HCT116 (cell line): ENCODE measurements at regions not wholly inside any gene's neighbourhood (a gene's known extent, or its start where the extent isn't known, plus 50 kb on each side); places are given as distances from the start of the nearest gene placed in this dataset.

Experiments used
- ATAC-seq: fragments of 200-7000 bp; cut with Tn5 transposase; 2 replicates; pipeline ENCODE4 v1.9.1; 2020; ENCODE audit warnings: mild to moderate bottlenecking, moderate library complexity
- BruUV-seq: library from RNA; stranded (reverse); fragments of 400-500 nt; replicated peaks from 2 replicates; lab custom pipeline; 2021; lab: Mats Ljungman, UMichigan
- CTCF ChIA-PET: fragments of 300-600 bp; sonication (Branson Sonifier 250); formaldehyde crosslinking; loops from one replicate; lab custom pipeline; 2021; ENCODE audit warnings: antibody characterized with exemption; lab: Charles Lee
- POLR2A ChIA-PET: fragments of 300-600, 350-600 bp; sonication (Branson Sonifier 250); formaldehyde crosslinking; loops from one replicate; lab custom pipeline; 2021; ENCODE audit warnings: antibody characterized with exemption; lab: Charles Lee
- RAD21 ChIA-PET, 2 experiments: fragments of 300-600 bp; sonication (Branson Sonifier 250); formaldehyde crosslinking; loops; one replicate each; lab custom pipeline; 2023; ENCODE audit warnings: low total read pairs in 2 of 2; ENCODE audit not compliant: uncharacterized antibody in 2 of 2, unreplicated experiment in 2 of 2, low non-redundant PET in 1 of 2; lab: Charles Lee
- DNase-seq: peaks from one replicate; pipeline ENCODE4 v3.0.0-alpha.2; 2010; ENCODE audit warnings: low read depth, low spot score
- H2AFZ ChIP-seq: fragments of 200-600 bp; shearing (Covaris generic), sonication (generic); 2 replicates; pipeline ENCODE4 v1.6.1; 2017; ENCODE audit warnings: low read depth, mixed run types, mixed read lengths, antibody characterized with exemption, low read length; ENCODE audit not compliant: poor library complexity, severe bottlenecking
- H3K27ac ChIP-seq: 2 replicates; pipeline ENCODE4 v1.5.1; 2012; ENCODE audit warnings: low read depth, low read length
- H3K27me3 ChIP-seq: fragments of 200-600 bp; sonication (generic); 2 replicates; pipeline ENCODE4 v1.6.1; 2016; ENCODE audit warnings: mixed run types, low read length, mixed read lengths; ENCODE audit not compliant: insufficient read depth
- H3K36me3 ChIP-seq, 2 experiments: fragments of 200-500 bp in 1 of 2; fragments of 200-600 bp in 1 of 2; sonication (Bioruptor generic) in 1 of 2; sonication (generic) in 1 of 2; 2 replicates each; pipeline versions ENCODE4 v1.5.1 to v1.6.1; 2014 to 2016; ENCODE audit warnings: low read length in 2 of 2, inconsistent platforms in 1 of 2, mixed read lengths in 1 of 2, mixed run types in 1 of 2; ENCODE audit not compliant: insufficient read depth in 2 of 2, control insufficient read depth in 1 of 2
- H3K4me1 ChIP-seq, 2 experiments: fragments of 200-600 bp in 1 of 2; sonication (generic) in 1 of 2; 2 replicates each; pipeline versions ENCODE4 v1.5.1 to v1.6.1; 2012 to 2017; ENCODE audit warnings: low read length in 2 of 2, inconsistent platforms in 1 of 2, mild to moderate bottlenecking in 1 of 2, mixed read lengths in 1 of 2, mixed run types in 1 of 2, moderate library complexity in 1 of 2; ENCODE audit not compliant: insufficient read depth in 2 of 2, control insufficient read depth in 1 of 2
- H3K4me2 ChIP-seq: fragments of 200-600 bp; sonication (generic); 2 replicates; pipeline ENCODE4 v1.6.1; 2017; ENCODE audit warnings: mixed run types, low read length, mixed read lengths
- H3K4me3 ChIP-seq, 2 experiments: fragments of 200-600 bp in 1 of 2; sonication (generic) in 1 of 2; replicated peaks in 1 of 2; 2 replicates each; pipeline ENCODE4 v1.5.1; 2011 to 2016; ENCODE audit warnings: low read length in 2 of 2, control low read depth in 1 of 2, low read depth in 1 of 2, mild to moderate bottlenecking in 1 of 2, mixed read lengths in 1 of 2, mixed run types in 1 of 2
- H3K79me2 ChIP-seq: fragments of 200-600 bp; sonication (generic); 2 replicates; pipeline ENCODE4 v1.6.1; 2017; ENCODE audit warnings: mild to moderate bottlenecking, mixed run types, low read length, moderate library complexity, mixed read lengths; ENCODE audit not compliant: insufficient read depth
- H3K9ac ChIP-seq: fragments of 200-600 bp; sonication (generic); 2 replicates; pipeline ENCODE4 v1.6.1; 2016; ENCODE audit warnings: low read length, mixed read lengths
- H3K9me2 ChIP-seq: fragments of 200-600 bp; sonication (generic), shearing (Covaris generic); 2 replicates; pipeline ENCODE4 v1.6.1; 2017; ENCODE audit warnings: mixed run types, mild to moderate bottlenecking, moderate library complexity; ENCODE audit not compliant: insufficient read depth
- H3K9me3 ChIP-seq, 2 experiments: fragments of 200-500 bp in 1 of 2; fragments of 200-600 bp in 1 of 2; sonication (Bioruptor generic) in 1 of 2; sonication (generic) in 1 of 2; 2 replicates each; pipeline ENCODE4 v1.6.1; 2014 to 2017; ENCODE audit warnings: low read length in 2 of 2, mixed read lengths in 2 of 2, inconsistent platforms in 1 of 2, low read depth in 1 of 2, mild to moderate bottlenecking in 1 of 2, mixed run types in 1 of 2, moderate library complexity in 1 of 2; ENCODE audit not compliant: control insufficient read depth in 1 of 2, insufficient read depth in 1 of 2
- H4K20me1 ChIP-seq: fragments of 200-600 bp; sonication (generic), shearing (Covaris generic); 2 replicates; pipeline ENCODE4 v1.6.1; 2017; ENCODE audit warnings: mixed run types, mild to moderate bottlenecking, moderate library complexity; ENCODE audit not compliant: insufficient read depth
- ATF3 ChIP-seq: IDR thresholded peaks from 2 replicates; pipeline ENCODE4 v1.6.1; 2012
- CEBPB ChIP-seq: IDR thresholded peaks from 2 replicates; pipeline ENCODE4 v1.6.1; 2012; ENCODE audit warnings: low read depth
- CTCF ChIP-seq, 3 experiments: fragments of 200-600 bp in 1 of 3; sonication (generic) in 1 of 3; IDR thresholded peaks in 2 of 3; conservative IDR thresholded peaks in 1 of 3; 2 replicates each; pipeline ENCODE4 v1.5.1; 2012 to 2017; ENCODE audit warnings: low read depth in 2 of 3, low read length in 2 of 3, antibody characterized with exemption in 1 of 3, borderline replicate concordance in 1 of 3, control low read depth in 1 of 3, mild to moderate bottlenecking in 1 of 3, mixed read lengths in 1 of 3, mixed run types in 1 of 3, moderate library complexity in 1 of 3; ENCODE audit not compliant: insufficient read depth in 1 of 3
- ELF1 ChIP-seq: IDR thresholded peaks from 2 replicates; pipeline ENCODE4 v1.6.1; 2012; ENCODE audit warnings: low read depth, borderline replicate concordance
- JUND ChIP-seq: IDR thresholded peaks from 2 replicates; pipeline ENCODE4 v1.6.1; 2012
- MAX ChIP-seq: IDR thresholded peaks from 2 replicates; pipeline ENCODE4 v1.6.1; 2012
- POLR2AphosphoS5 ChIP-seq: IDR thresholded peaks from 2 replicates; pipeline ENCODE4 v1.6.1; 2011; ENCODE audit warnings: mild to moderate bottlenecking, low read depth, low read length, moderate library complexity
- SIN3A ChIP-seq: IDR thresholded peaks from 2 replicates; pipeline ENCODE4 v1.6.1; 2012; ENCODE audit warnings: low read depth
- SRF ChIP-seq: IDR thresholded peaks from 2 replicates; pipeline ENCODE4 v1.6.1; 2012; ENCODE audit warnings: low read depth
- TCF7L2 ChIP-seq: IDR thresholded peaks from 2 replicates; pipeline ENCODE4 v1.7.0; 2011; ENCODE audit warnings: borderline replicate concordance, inconsistent platforms; ENCODE audit not compliant: insufficient read depth, insufficient read length; ENCODE audit errors: extremely low read depth
- YY1 ChIP-seq: IDR thresholded peaks from 2 replicates; pipeline ENCODE4 v1.6.1; 2011; ENCODE audit warnings: low read length, low read depth, moderate library complexity, mild to moderate bottlenecking; ENCODE audit not compliant: insufficient replicate concordance; ENCODE audit errors: extremely low read depth
- ZBTB33 ChIP-seq: IDR thresholded peaks from 2 replicates; pipeline ENCODE4 v1.6.1; 2011; ENCODE audit warnings: mild to moderate bottlenecking, low read length, moderate library complexity; ENCODE audit not compliant: insufficient replicate concordance; ENCODE audit errors: extremely low read depth
- ZNF274 ChIP-seq: fragments of 200-500 bp; sonication (Bioruptor generic); IDR thresholded peaks from 2 replicates; pipeline ENCODE4 v1.6.1; 2014; ENCODE audit warnings: mild to moderate bottlenecking, low read depth, low read length, inconsistent platforms
- intact Hi-C: fragments of 100-400 bp; cut with micrococcal nuclease; formaldehyde crosslinking; loops from 2 replicates; pipeline ENCODE4 v1.10.0; 2022

- no peaks in the 10 kb centered on the region for H3K36me3 ChIP-seq
- H3K27me3 ChIP-seq = peaks cover 18% of the 10 kb centered on the region
- H3K9ac ChIP-seq = no peak overlapping the region
- BruUV-seq = no TSS peak
- H3K9me3 ChIP-seq = no peaks in the 10 kb centered on the region
- ChIA-PET POLR2A (no interaction called here), RAD21 (no interaction called here), CTCF (no interaction called here)
- TF ChIP-seq ZBTB33 (no peak), JUND (no peak), ATF3 (no peak), CEBPB (no peak), SRF (no peak), ZNF274 (no peak)
- no peaks in the 10 kb centered on the region for H3K9me2 ChIP-seq
- no peaks in the 10 kb centered on the region for H3K79me2 ChIP-seq
- no peak overlapping the region for H3K4me2 ChIP-seq
- intact Hi-C loops = no loop called here
- no peak overlapping the region for H3K4me3 ChIP-seq
- ATAC-seq (no peak), DNase-seq (no peak)
- no peaks in the 10 kb centered on the region for H3K4me1 ChIP-seq
- no peak overlapping the region for H3K27ac ChIP-seq
- H4K20me1 ChIP-seq = no peaks in the 10 kb centered on the region
- H2AFZ ChIP-seq = no peak overlapping the region
These were observed 281.9 kb downstream of the NDUFA10 start for GRCh38 chr2:239743206-239743605.

- H3K4me3 ChIP-seq = no peak overlapping the region
- no peak overlapping the region for H3K27ac ChIP-seq
- no peak for ATAC-seq
- no peak overlapping the region for H2AFZ ChIP-seq
- POLR2A ChIA-PET = no interaction called here
- no peaks in the 10 kb centered on the region for H3K9me3 ChIP-seq
- H3K36me3 ChIP-seq = no peaks in the 10 kb centered on the region
- no peak for TF ChIP-seq SIN3A
- TF ChIP-seq CTCF (IDR thresholded peaks at IDR 0.05 in 2 of 3, conservative IDR thresholded peaks at IDR 0.05 in 1 of 3; ENCODE audit: borderline replicate concordance in 1 of 3, insufficient read depth in 1 of 3, low read depth in 2 of 3, low read length in 2 of 3) = no peak
- TF ChIP-seq TCF7L2 = no peak
- no peak for TF ChIP-seq ATF3
- no peak for TF ChIP-seq JUND
- no peak for TF ChIP-seq MAX
- no peak for TF ChIP-seq YY1
- TF ChIP-seq CEBPB = no peak
- TF ChIP-seq POLR2AphosphoS5 = no peak
- no peak for TF ChIP-seq ELF1
- no peaks in the 10 kb centered on the region for H3K9me2 ChIP-seq
- intact Hi-C loops = no loop called here
- H3K4me1 ChIP-seq = no peaks in the 10 kb centered on the region
- DNase-seq = no peak
- no TSS peak for BruUV-seq
- CTCF ChIA-PET = no interaction called here
- H3K9ac ChIP-seq = no peak overlapping the region
- RAD21 ChIA-PET = no interaction called here
- H3K79me2 ChIP-seq = no peaks in the 10 kb centered on the region
- H4K20me1 ChIP-seq = no peaks in the 10 kb centered on the region
- no peak overlapping the region for H3K4me2 ChIP-seq
- peaks cover 18% of the 10 kb centered on the region for H3K27me3 ChIP-seq
These were observed 282.8 kb downstream of the NDUFA10 start for GRCh38 chr2:239742377-239742776.
